Activated CD8-positive, alpha-beta T cell treated with anti-CD3 and anti-CD28 coated beads for 36 hours (primary cell): ENCODE measurements at regions not wholly inside any gene's neighbourhood (a gene's known extent, or its start where the extent isn't known, plus 50 kb on each side); places are given as distances from the start of the nearest gene placed in this dataset.

Source experiments
- ATAC-seq: fragments of 200-7000 bp; cut with Tn5 transposase; one replicate; pipeline ENCODE4 v1.10.0; 2021; ENCODE audit warnings: mild to moderate bottlenecking, moderate library complexity
- CTCF ChIA-PET: fragments of 350-600 bp; sonication (Branson Sonifier 250); formaldehyde crosslinking; loops from one replicate; lab custom pipeline; 2021; ENCODE audit warnings: antibody characterized with exemption; lab: Charles Lee
- POLR2A ChIA-PET: fragments of 350-600 bp; sonication (Branson Sonifier 250); formaldehyde crosslinking; loops from one replicate; lab custom pipeline; 2021; ENCODE audit warnings: antibody characterized with exemption; lab: Charles Lee
- DNase-seq: peaks from one replicate; pipeline ENCODE4 v3.0.0-alpha.2; 2020
- H3K27ac Mint-ChIP-seq: one replicate; pipeline ENCODE4 v1.8.0; 2021; ENCODE audit warnings: mild to moderate bottlenecking, mixed read lengths
- H3K27me3 Mint-ChIP-seq: one replicate; pipeline ENCODE4 v1.8.0; 2021; ENCODE audit warnings: mixed read lengths
- H3K36me3 Mint-ChIP-seq: one replicate; pipeline ENCODE4 v1.8.0; 2021; ENCODE audit warnings: low read depth, mixed read lengths
- H3K4me1 Mint-ChIP-seq: one replicate; pipeline ENCODE4 v1.8.0; 2021; ENCODE audit warnings: low read depth, mixed read lengths
- H3K4me3 Mint-ChIP-seq: one replicate; pipeline ENCODE4 v1.8.0; 2021; ENCODE audit warnings: mild to moderate bottlenecking, moderate library complexity, mixed read lengths
- H3K9me3 Mint-ChIP-seq: one replicate; pipeline ENCODE4 v1.8.0; 2021; ENCODE audit warnings: mixed read lengths
- CTCF ChIP-seq: fragments of 200-600 bp; IDR thresholded peaks from one replicate; pipeline ENCODE4 v1.8.0; 2022; ENCODE audit warnings: antibody characterized with exemption, mild to moderate bottlenecking
- intact Hi-C: fragments of 100-400 bp; cut with micrococcal nuclease; formaldehyde crosslinking; loops from one replicate; pipeline ENCODE4 v1.10.0; 2022

- CTCF ChIA-PET: no interaction called here
- ATAC-seq (no peak), DNase-seq (no peak)
- Mint-ChIP-seq H3K27ac (no peak overlapping the region), H3K4me3 (no peak overlapping the region), H3K27me3 (no peaks in the 10 kb centered on the region), H3K4me1 (no peaks in the 10 kb centered on the region), H3K9me3 (peaks cover 2% of the 10 kb centered on the region), H3K36me3 (no peaks in the 10 kb centered on the region)
- TF ChIP-seq CTCF: no peak
- intact Hi-C loops: no loop called here
- POLR2A ChIA-PET: no interaction called here
Measured at GRCh38 chr9:82376677-82377232, 388.2 kb downstream of the SPATA31D1 start.

GRCh38 chr9:82382887-82383616, 394.5 kb downstream of the SPATA31D1 start:
- H3K4me3 Mint-ChIP-seq: no peak overlapping the region
- H3K36me3 Mint-ChIP-seq: no peaks in the 10 kb centered on the region
- CTCF ChIA-PET: no interaction called here
- no peak for ATAC-seq
- no peaks in the 10 kb centered on the region for H3K27me3 Mint-ChIP-seq
- DNase-seq: no peak
- H3K27ac Mint-ChIP-seq: no peak overlapping the region
- TF ChIP-seq CTCF: no peak
- H3K9me3 Mint-ChIP-seq: peaks cover 9% of the 10 kb centered on the region
- POLR2A ChIA-PET: no interaction called here
- H3K4me1 Mint-ChIP-seq: no peaks in the 10 kb centered on the region
- intact Hi-C loops: no loop called here

- H3K27me3 Mint-ChIP-seq: no peaks in the 10 kb centered on the region
- CTCF ChIA-PET: no interaction called here
- POLR2A ChIA-PET: no interaction called here
- ATAC-seq (no peak), DNase-seq (no peak)
- H3K4me1 Mint-ChIP-seq: no peaks in the 10 kb centered on the region
- H3K9me3 Mint-ChIP-seq: peaks cover 9% of the 10 kb centered on the region
- no peak overlapping the region for H3K27ac Mint-ChIP-seq
- no peaks in the 10 kb centered on the region for H3K36me3 Mint-ChIP-seq
- intact Hi-C loops: no loop called here
- H3K4me3 Mint-ChIP-seq: no peak overlapping the region
- no peak for TF ChIP-seq CTCF
Measured at GRCh38 chr9:82385633-82386032, 397.1 kb downstream of the SPATA31D1 start.

- ChIA-PET POLR2A (no interaction called here), CTCF (interaction anchor here (0.5 kb wide), 1 partner anchor 120 kb away, joined by 3 read pairs; no protein-coding TSS in a partner anchor)
- Mint-ChIP-seq H3K27me3 (no peaks in the 10 kb centered on the region), H3K9me3 (no peaks in the 10 kb centered on the region), H3K4me3 (no peak overlapping the region), H3K36me3 (no peaks in the 10 kb centered on the region), H3K27ac (no peak overlapping the region), H3K4me1 (no peaks in the 10 kb centered on the region)
- intact Hi-C loops: no loop called here
- no peak for DNase-seq
- no peak for ATAC-seq
- TF ChIP-seq CTCF: no peak
Measured at GRCh38 chr9:82397534-82397933, 409.0 kb downstream of the SPATA31D1 start.

GRCh38 chr9:82404196-82404870, 415.8 kb downstream of the SPATA31D1 start:
- Mint-ChIP-seq H3K27ac (no peak overlapping the region), H3K4me1 (no peaks in the 10 kb centered on the region), H3K36me3 (no peaks in the 10 kb centered on the region), H3K9me3 (no peaks in the 10 kb centered on the region), H3K27me3 (no peaks in the 10 kb centered on the region), H3K4me3 (no peak overlapping the region)
- DNase-seq (no peak), ATAC-seq (no peak)
- ChIA-PET CTCF (no interaction called here), POLR2A (no interaction called here)
- no peak for TF ChIP-seq CTCF
- intact Hi-C loops: no loop called here
